Central memory CD8-positive, alpha-beta T cell (primary cell): ENCODE measurements at regions not wholly inside any gene's neighbourhood (a gene's known extent, or its start where the extent isn't known, plus 50 kb on each side); places are given as distances from the start of the nearest gene placed in this dataset.

ENCODE experiments used
- ATAC-seq: fragments of 150-1000 bp; cut with Tn5 transposase; replicated peaks from 2 replicates; pipeline ENCODE4 v1.10.0; 2022; ENCODE audit warnings: mild to moderate bottlenecking, moderate FRiP score, moderate number of reproducible peaks; ENCODE audit not compliant: poor library complexity, severe bottlenecking; ENCODE audit errors: extremely low read depth
- DNase-seq, 2 donors: peaks; one replicate each; pipeline ENCODE4 v3.0.0; 2021; ENCODE audit warnings: low spot score in 2 of 2
- H3K27ac Mint-ChIP-seq: one replicate; pipeline ENCODE4 v1.8.0; 2022; ENCODE audit warnings: low read depth, mild to moderate bottlenecking, moderate library complexity, mixed read lengths
- H3K27me3 Mint-ChIP-seq: one replicate; pipeline ENCODE4 v1.8.0; 2022; ENCODE audit warnings: mixed read lengths
- H3K36me3 Mint-ChIP-seq: one replicate; pipeline ENCODE4 v1.8.0; 2022; ENCODE audit warnings: mild to moderate bottlenecking, moderate library complexity, mixed read lengths; ENCODE audit not compliant: insufficient read depth
- H3K4me1 Mint-ChIP-seq: one replicate; pipeline ENCODE4 v1.8.0; 2022; ENCODE audit warnings: mixed read lengths
- H3K4me3 Mint-ChIP-seq: one replicate; pipeline ENCODE4 v1.8.0; 2022; ENCODE audit warnings: mild to moderate bottlenecking, moderate library complexity, mixed read lengths
- H3K9me3 Mint-ChIP-seq: one replicate; pipeline ENCODE4 v1.8.0; 2022; ENCODE audit warnings: mixed read lengths

GRCh38 chr2:107008843-107009242, 122.9 kb upstream of the ST6GAL2 start:
- DNase-seq (no peak), ATAC-seq (no peak)
- Mint-ChIP-seq H3K27ac (no peak overlapping the region), H3K4me3 (no peak overlapping the region), H3K4me1 (no peaks in the 10 kb centered on the region), H3K9me3 (peaks cover 23% of the 10 kb centered on the region), H3K36me3 (peaks cover 1% of the 10 kb centered on the region), H3K27me3 (no peaks in the 10 kb centered on the region)

GRCh38 chr2:107009275-107009674, 123.3 kb upstream of the ST6GAL2 start:
- Mint-ChIP-seq H3K36me3 (peaks cover 1% of the 10 kb centered on the region), H3K27me3 (no peaks in the 10 kb centered on the region), H3K4me1 (no peaks in the 10 kb centered on the region), H3K9me3 (peaks cover 24% of the 10 kb centered on the region), H3K27ac (no peak overlapping the region), H3K4me3 (no peak overlapping the region)
- DNase-seq (no peak), ATAC-seq (no peak)

- Mint-ChIP-seq H3K4me1 (no peaks in the 10 kb centered on the region), H3K36me3 (no peaks in the 10 kb centered on the region), H3K27ac (no peak overlapping the region)
These were observed 126.8 kb upstream of the ST6GAL2 start for GRCh38 chr2:107012714-107013306.

GRCh38 chr2:107013884-107014283, 127.9 kb upstream of the ST6GAL2 start:
- no peak overlapping the region for H3K27ac Mint-ChIP-seq
- no peak for DNase-seq
- no peaks in the 10 kb centered on the region for H3K27me3 Mint-ChIP-seq
- H3K9me3 Mint-ChIP-seq: peaks cover 5% of the 10 kb centered on the region
- no peak for ATAC-seq
- H3K4me3 Mint-ChIP-seq: no peak overlapping the region
- H3K36me3 Mint-ChIP-seq: no peaks in the 10 kb centered on the region
- no peaks in the 10 kb centered on the region for H3K4me1 Mint-ChIP-seq

More at GRCh38 chr2:107012714-107013306, 126.8 kb upstream of the ST6GAL2 start:
- ATAC-seq (no peak), DNase-seq (no peak)
- Mint-ChIP-seq H3K4me3 (no peak overlapping the region), H3K9me3 (peaks cover 11% of the 10 kb centered on the region), H3K27me3 (no peaks in the 10 kb centered on the region)

GRCh38 chr2:107018366-107018765, 132.4 kb upstream of the ST6GAL2 start:
- ATAC-seq (no peak), DNase-seq (no peak)
- H3K36me3 Mint-ChIP-seq: peaks cover 2% of the 10 kb centered on the region
- H3K27ac Mint-ChIP-seq: no peak overlapping the region
- H3K4me3 Mint-ChIP-seq: no peak overlapping the region
- H3K9me3 Mint-ChIP-seq: peaks cover 5% of the 10 kb centered on the region
- H3K4me1 Mint-ChIP-seq: no peaks in the 10 kb centered on the region
- no peaks in the 10 kb centered on the region for H3K27me3 Mint-ChIP-seq

GRCh38 chr2:107020392-107020791, 134.4 kb upstream of the ST6GAL2 start:
- no peak overlapping the region for H3K27ac Mint-ChIP-seq
- H3K4me3 Mint-ChIP-seq: no peak overlapping the region
- no peaks in the 10 kb centered on the region for H3K27me3 Mint-ChIP-seq
- ATAC-seq: no peak
- peaks cover 7% of the 10 kb centered on the region for H3K9me3 Mint-ChIP-seq
- no peaks in the 10 kb centered on the region for H3K4me1 Mint-ChIP-seq
- peaks cover 2% of the 10 kb centered on the region for H3K36me3 Mint-ChIP-seq
- DNase-seq: no peak

GRCh38 chr2:107024269-107024668, 138.3 kb upstream of the ST6GAL2 start:
- H3K9me3 Mint-ChIP-seq: peaks cover 15% of the 10 kb centered on the region
- H3K27ac Mint-ChIP-seq: no peak overlapping the region
- H3K36me3 Mint-ChIP-seq: peaks cover 2% of the 10 kb centered on the region
- no peaks in the 10 kb centered on the region for H3K4me1 Mint-ChIP-seq
- no peak for DNase-seq
- no peak for ATAC-seq
- no peaks in the 10 kb centered on the region for H3K27me3 Mint-ChIP-seq
- H3K4me3 Mint-ChIP-seq: no peak overlapping the region

GRCh38 chr2:107025291-107025857, 139.4 kb upstream of the ST6GAL2 start:
- Mint-ChIP-seq H3K9me3 (peaks cover 21% of the 10 kb centered on the region), H3K27ac (no peak overlapping the region), H3K4me1 (no peaks in the 10 kb centered on the region), H3K4me3 (no peak overlapping the region), H3K36me3 (peaks cover 2% of the 10 kb centered on the region), H3K27me3 (no peaks in the 10 kb centered on the region)
- DNase-seq (no peak), ATAC-seq (no peak)

GRCh38 chr2:107025869-107026380, 140.0 kb upstream of the ST6GAL2 start:
- H3K9me3 Mint-ChIP-seq: peaks cover 24% of the 10 kb centered on the region
- ATAC-seq: no peak

GRCh38 chr2:107027205-107027604, 141.2 kb upstream of the ST6GAL2 start:
- no peak for DNase-seq
- no peak overlapping the region for H3K27ac Mint-ChIP-seq
- H3K36me3 Mint-ChIP-seq: peaks cover 2% of the 10 kb centered on the region
- no peak overlapping the region for H3K4me3 Mint-ChIP-seq
- no peaks in the 10 kb centered on the region for H3K4me1 Mint-ChIP-seq
- peaks cover 26% of the 10 kb centered on the region for H3K9me3 Mint-ChIP-seq
- no peaks in the 10 kb centered on the region for H3K27me3 Mint-ChIP-seq
- no peak for ATAC-seq

More at GRCh38 chr2:107025869-107026380, 140.0 kb upstream of the ST6GAL2 start:
- DNase-seq: no peak
- no peaks in the 10 kb centered on the region for H3K4me1 Mint-ChIP-seq
- no peak overlapping the region for H3K4me3 Mint-ChIP-seq
- peaks cover 2% of the 10 kb centered on the region for H3K36me3 Mint-ChIP-seq
- no peak overlapping the region for H3K27ac Mint-ChIP-seq
- no peaks in the 10 kb centered on the region for H3K27me3 Mint-ChIP-seq

- peaks cover 26% of the 10 kb centered on the region for H3K9me3 Mint-ChIP-seq
- H3K27ac Mint-ChIP-seq: no peak overlapping the region
- H3K27me3 Mint-ChIP-seq: no peaks in the 10 kb centered on the region
- no peak overlapping the region for H3K4me3 Mint-ChIP-seq
- DNase-seq (no peak), ATAC-seq (no peak)
- H3K4me1 Mint-ChIP-seq: no peaks in the 10 kb centered on the region
- peaks cover 2% of the 10 kb centered on the region for H3K36me3 Mint-ChIP-seq
These were observed 141.8 kb upstream of the ST6GAL2 start for GRCh38 chr2:107027810-107028209.

- H3K27ac Mint-ChIP-seq: no peak overlapping the region
- no peaks in the 10 kb centered on the region for H3K27me3 Mint-ChIP-seq
- no peak for ATAC-seq
- no peak for DNase-seq
- H3K9me3 Mint-ChIP-seq: peaks cover 26% of the 10 kb centered on the region
- no peaks in the 10 kb centered on the region for H3K4me1 Mint-ChIP-seq
- H3K4me3 Mint-ChIP-seq: no peak overlapping the region
- H3K36me3 Mint-ChIP-seq: no peaks in the 10 kb centered on the region
These were observed 142.7 kb upstream of the ST6GAL2 start for GRCh38 chr2:107028661-107029060.

GRCh38 chr2:107036293-107036692, 150.3 kb upstream of the ST6GAL2 start:
- H3K4me1 Mint-ChIP-seq: no peaks in the 10 kb centered on the region
- ATAC-seq (no peak), DNase-seq (no peak)
- H3K36me3 Mint-ChIP-seq: peaks cover 1% of the 10 kb centered on the region
- no peak overlapping the region for H3K27ac Mint-ChIP-seq
- no peaks in the 10 kb centered on the region for H3K27me3 Mint-ChIP-seq
- peaks cover 8% of the 10 kb centered on the region for H3K9me3 Mint-ChIP-seq
- H3K4me3 Mint-ChIP-seq: no peak overlapping the region
